ENCODE measurements at regions not wholly inside any gene's neighbourhood (a gene's known extent, or its start where the extent isn't known, plus 50 kb on each side); places are given as distances from the start of the nearest gene placed in this dataset.

- TF ChIP-seq POLR2A (IDR thresholded peaks at IDR 0.05; ENCODE audit: low read length) (no peak), GATA1 (IDR thresholded peaks at IDR 0.05; ENCODE audit: low read depth, low read length) (no peak)
These were observed 1016.7 kb upstream of the PCDH10 start for GRCh38 chr4:132132433-132132832.
